Left ventricle myocardium inferior (tissue), 1 donor: ENCODE measurements at regions not wholly inside any gene's neighbourhood (a gene's known extent, or its start where the extent isn't known, plus 50 kb on each side); places are given as distances from the start of the nearest gene placed in this dataset.

Experiments
- DNase-seq: peaks from one replicate; pipeline ENCODE4 v3.0.0-alpha.2; 2020
- H3K27ac ChIP-seq: fragments of 200-600 bp; replicated peaks from 2 replicates; pipeline ENCODE4 v1.8.0; 2021
- H3K27me3 ChIP-seq: fragments of 200-600 bp; 2 replicates; pipeline ENCODE4 v1.8.0; 2021; ENCODE audit warnings: low read depth
- H3K36me3 ChIP-seq: fragments of 200-600 bp; 2 replicates; pipeline ENCODE4 v1.8.0; 2021
- H3K4me1 ChIP-seq: fragments of 200-600 bp; 2 replicates; pipeline ENCODE4 v1.8.0; 2021
- H3K4me3 ChIP-seq: fragments of 200-600 bp; 2 replicates; pipeline ENCODE4 v1.8.0; 2021; ENCODE audit warnings: mild to moderate bottlenecking, moderate library complexity
- H3K9me3 ChIP-seq: fragments of 200-600 bp; replicated peaks from 2 replicates; pipeline ENCODE4 v1.8.0; 2021
- CTCF ChIP-seq: fragments of 200-600 bp; IDR thresholded peaks from 2 replicates; pipeline ENCODE4 v1.8.0; 2021; ENCODE audit warnings: antibody characterized with exemption, mild to moderate bottlenecking, borderline replicate concordance
- intact Hi-C: fragments of 100-400 bp; cut with micrococcal nuclease; formaldehyde crosslinking; loops from one replicate; pipeline ENCODE4 v1.11.0; 2022
- donor health status: DM: no; HTN: yes; CAD: no; lungs with severe emphysema.

GRCh38 chr1:94315552-94316116, 78.2 kb upstream of the ARHGAP29 start:
- H3K27me3 ChIP-seq, result no peaks in the 10 kb centered on the region
- TF ChIP-seq CTCF, result no peak
- intact Hi-C loops, result no loop called here
- no peak overlapping the region for H3K4me3 ChIP-seq
- peaks cover 24% of the 10 kb centered on the region for H3K4me1 ChIP-seq
- no peaks in the 10 kb centered on the region for H3K36me3 ChIP-seq
- no peak for DNase-seq
- no peaks in the 10 kb centered on the region for H3K9me3 ChIP-seq
- H3K27ac ChIP-seq, result peak overlapping the region; percentile 28

GRCh38 chr1:94314222-94314858, 77.0 kb upstream of the ARHGAP29 start:
- no peak for DNase-seq
- H3K9me3 ChIP-seq, result no peaks in the 10 kb centered on the region
- intact Hi-C loops, result no loop called here
- no peaks in the 10 kb centered on the region for H3K36me3 ChIP-seq
- no peak overlapping the region for H3K4me3 ChIP-seq
- peaks cover 14% of the 10 kb centered on the region for H3K4me1 ChIP-seq
- H3K27me3 ChIP-seq, result no peaks in the 10 kb centered on the region
- no peak for TF ChIP-seq CTCF
- H3K27ac ChIP-seq, result no peak overlapping the region

GRCh38 chr1:94310570-94311270, 73.3 kb upstream of the ARHGAP29 start:
- Histone ChIP-seq H3K4me3 (no peak overlapping the region), H3K36me3 (no peaks in the 10 kb centered on the region), H3K9me3 (no peaks in the 10 kb centered on the region), H3K27ac (peak overlapping the region; percentile 48), H3K27me3 (no peaks in the 10 kb centered on the region), H3K4me1 (peaks cover 17% of the 10 kb centered on the region)
- DNase-seq, result no peak
- intact Hi-C loops, result no loop called here
- TF ChIP-seq CTCF, result no peak

- H3K27ac ChIP-seq, result peak overlapping the region; percentile 48
- no peaks in the 10 kb centered on the region for H3K9me3 ChIP-seq
- H3K27me3 ChIP-seq, result no peaks in the 10 kb centered on the region
- peaks cover 17% of the 10 kb centered on the region for H3K4me1 ChIP-seq
- no peaks in the 10 kb centered on the region for H3K36me3 ChIP-seq
- intact Hi-C loops, result no loop called here
- no peak for TF ChIP-seq CTCF
- H3K4me3 ChIP-seq, result no peak overlapping the region
- DNase-seq, result no peak
These were observed 72.6 kb upstream of the ARHGAP29 start for GRCh38 chr1:94309829-94310569.

- Histone ChIP-seq H3K27me3 (no peaks in the 10 kb centered on the region), H3K4me1 (peaks cover 17% of the 10 kb centered on the region), H3K9me3 (no peaks in the 10 kb centered on the region), H3K4me3 (no peak overlapping the region), H3K36me3 (no peaks in the 10 kb centered on the region), H3K27ac (no peak overlapping the region)
- intact Hi-C loops, result no loop called here
- TF ChIP-seq CTCF, result no peak
- no peak for DNase-seq
These were observed 71.8 kb upstream of the ARHGAP29 start for GRCh38 chr1:94309216-94309615.
